ENCODE measurements at regions not wholly inside any gene's neighbourhood (a gene's known extent, or its start where the extent isn't known, plus 50 kb on each side); places are given as distances from the start of the nearest gene placed in this dataset.

DNA sequence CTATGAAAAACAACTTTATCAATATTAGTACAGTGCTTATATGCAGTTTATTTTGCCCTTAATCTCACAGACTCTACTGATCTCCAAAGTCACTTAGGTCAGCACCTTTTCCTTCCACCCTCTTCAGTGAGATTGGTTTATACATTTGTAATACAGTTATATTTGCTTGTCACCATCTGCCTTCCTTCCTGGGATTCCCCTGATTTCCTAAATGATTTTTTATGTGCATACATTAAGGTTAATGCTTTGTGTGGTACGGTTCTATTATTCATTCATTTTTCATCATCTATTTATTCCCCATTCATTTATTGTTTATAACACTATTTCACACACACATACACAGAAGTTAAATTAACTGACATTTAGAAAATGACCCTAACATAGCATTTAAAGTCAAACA is 419.8 kb upstream of the CDH11 start:
- Histone ChIP-seq H3K27ac (ENCODE audit: insufficient read depth, low read depth, low read length, poor library complexity, severe bottlenecking) (no peak overlapping the region), H3K9me3 (ENCODE audit: control insufficient read depth, low read length) (no peaks in the 10 kb centered on the region), H3K4me3 (ENCODE audit: insufficient read depth, low read depth, low read length) (no peak overlapping the region), H3K4me1 (ENCODE audit: control insufficient read depth, insufficient read depth, low read length) (peaks cover 4% of the 10 kb centered on the region), H3K27me3 (ENCODE audit: control insufficient read depth, insufficient read depth, low read length, poor library complexity, severe bottlenecking) (no peaks in the 10 kb centered on the region), H3K36me3 (ENCODE audit: control insufficient read depth, insufficient read depth, low read length) (no peaks in the 10 kb centered on the region)
- WGBS, 2 experiments, result 100% methylated on average over 1 of the region's 1 CpG; no CpG with 5 or more reads in 1 of the 2 experiments

DNA sequence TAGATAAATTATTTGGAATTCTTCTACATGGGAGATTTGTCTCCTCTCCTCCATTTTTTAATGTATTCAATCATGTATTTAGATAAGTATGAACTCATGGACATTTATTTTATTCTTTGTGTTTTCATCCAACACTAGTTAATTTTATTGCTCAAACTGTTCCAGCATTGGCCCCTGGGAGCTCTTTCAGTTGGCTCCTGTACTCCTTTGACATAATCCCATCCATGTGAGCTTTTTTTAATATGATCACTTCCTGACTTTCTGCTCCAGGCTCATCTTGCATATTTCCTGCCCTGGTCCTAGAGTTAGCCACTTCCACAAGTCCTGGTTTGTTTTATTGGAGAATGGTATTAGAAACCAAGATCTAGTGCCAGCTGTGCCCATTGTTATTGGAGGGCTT is 419.0 kb upstream of the CDH11 start:
- no peaks in the 10 kb centered on the region for H3K4me1 ChIP-seq (ENCODE audit: control insufficient read depth, insufficient read depth, low read length)
- H3K36me3 ChIP-seq (ENCODE audit: control insufficient read depth, insufficient read depth, low read length), result no peaks in the 10 kb centered on the region
- no peaks in the 10 kb centered on the region for H3K9me3 ChIP-seq (ENCODE audit: control insufficient read depth, low read length)

GRCh38 chr16:65538976-65539375 is 417.1 kb upstream of the CDH11 start:
- no peak overlapping the region for H3K27ac ChIP-seq (ENCODE audit: insufficient read depth, low read depth, low read length, poor library complexity, severe bottlenecking)
- no peak overlapping the region for H3K4me3 ChIP-seq (ENCODE audit: insufficient read depth, low read depth, low read length)
- no peaks in the 10 kb centered on the region for H3K4me1 ChIP-seq (ENCODE audit: control insufficient read depth, insufficient read depth, low read length)
- no peaks in the 10 kb centered on the region for H3K9me3 ChIP-seq (ENCODE audit: control insufficient read depth, low read length)
- no peaks in the 10 kb centered on the region for H3K36me3 ChIP-seq (ENCODE audit: control insufficient read depth, insufficient read depth, low read length)
- no peaks in the 10 kb centered on the region for H3K27me3 ChIP-seq (ENCODE audit: control insufficient read depth, insufficient read depth, low read length, poor library complexity, severe bottlenecking)
- 92 to 96% methylated on average over 3 of the region's 3 CpGs for WGBS, 2 experiments

More for the DNA sequence above, 419.0 kb upstream of the CDH11 start:
- no peaks in the 10 kb centered on the region for H3K27me3 ChIP-seq (ENCODE audit: control insufficient read depth, insufficient read depth, low read length, poor library complexity, severe bottlenecking)
- no peak overlapping the region for H3K4me3 ChIP-seq (ENCODE audit: insufficient read depth, low read depth, low read length)
- H3K27ac ChIP-seq (ENCODE audit: insufficient read depth, low read depth, low read length, poor library complexity, severe bottlenecking), result no peak overlapping the region

- WGBS, 2 experiments, result 83 to 89% methylated on average over 1 of the region's 1 CpG
- H3K4me3 ChIP-seq (ENCODE audit: insufficient read depth, low read depth, low read length), result no peak overlapping the region
- peaks cover 1% of the 10 kb centered on the region for H3K4me1 ChIP-seq (ENCODE audit: control insufficient read depth, insufficient read depth, low read length)
- H3K9me3 ChIP-seq (ENCODE audit: control insufficient read depth, low read length), result no peaks in the 10 kb centered on the region
- no peaks in the 10 kb centered on the region for H3K27me3 ChIP-seq (ENCODE audit: control insufficient read depth, insufficient read depth, low read length, poor library complexity, severe bottlenecking)
- no peaks in the 10 kb centered on the region for H3K36me3 ChIP-seq (ENCODE audit: control insufficient read depth, insufficient read depth, low read length)
- no peak overlapping the region for H3K27ac ChIP-seq (ENCODE audit: insufficient read depth, low read depth, low read length, poor library complexity, severe bottlenecking)
These were observed 415.5 kb upstream of the CDH11 start for GRCh38 chr16:65537336-65537735.

DNA sequence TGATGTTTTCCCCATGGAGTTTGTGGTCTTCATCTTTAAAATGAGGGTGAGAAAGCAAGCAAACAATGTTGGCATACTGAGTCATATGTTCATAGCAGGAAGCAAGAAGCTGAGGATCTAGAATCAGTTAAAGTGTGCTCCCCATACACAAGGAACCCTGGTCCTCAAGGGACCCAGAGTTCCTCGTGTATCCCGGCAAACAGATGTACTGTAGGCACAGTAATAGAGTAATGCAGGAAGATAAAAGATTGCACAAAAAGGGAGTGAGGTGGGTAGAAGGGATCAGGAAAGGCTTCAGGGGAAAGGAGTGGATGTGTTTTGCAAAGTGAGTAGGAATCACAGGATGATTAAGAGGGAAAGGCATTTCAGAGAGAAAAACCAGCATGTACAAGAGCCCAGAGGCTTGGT is 412.3 kb upstream of the CDH11 start:
- 94 to 98% methylated on average over 2 of the region's 2 CpGs for WGBS, 2 experiments
- Histone ChIP-seq H3K36me3 (ENCODE audit: control insufficient read depth, insufficient read depth, low read length) (no peaks in the 10 kb centered on the region), H3K4me3 (ENCODE audit: insufficient read depth, low read depth, low read length) (no peak overlapping the region), H3K4me1 (ENCODE audit: control insufficient read depth, insufficient read depth, low read length) (peaks cover 4% of the 10 kb centered on the region), H3K9me3 (ENCODE audit: control insufficient read depth, low read length) (no peaks in the 10 kb centered on the region), H3K27ac (ENCODE audit: insufficient read depth, low read depth, low read length, poor library complexity, severe bottlenecking) (no peak overlapping the region), H3K27me3 (ENCODE audit: control insufficient read depth, insufficient read depth, low read length, poor library complexity, severe bottlenecking) (no peaks in the 10 kb centered on the region)

GRCh38 chr16:65532846-65533245 is 411.0 kb upstream of the CDH11 start:
- Histone ChIP-seq H3K9me3 (ENCODE audit: control insufficient read depth, low read length) (no peaks in the 10 kb centered on the region), H3K4me1 (ENCODE audit: control insufficient read depth, insufficient read depth, low read length) (peaks cover 4% of the 10 kb centered on the region), H3K27me3 (ENCODE audit: control insufficient read depth, insufficient read depth, low read length, poor library complexity, severe bottlenecking) (no peaks in the 10 kb centered on the region), H3K36me3 (ENCODE audit: control insufficient read depth, insufficient read depth, low read length) (no peaks in the 10 kb centered on the region), H3K4me3 (ENCODE audit: insufficient read depth, low read depth, low read length) (no peak overlapping the region), H3K27ac (ENCODE audit: insufficient read depth, low read depth, low read length, poor library complexity, severe bottlenecking) (no peak overlapping the region)
- WGBS, 2 experiments, result 87 to 91% methylated on average over 2 of the region's 2 CpGs

GRCh38 chr16:65532258-65532657 is 410.4 kb upstream of the CDH11 start:
- Histone ChIP-seq H3K4me3 (ENCODE audit: insufficient read depth, low read depth, low read length) (no peak overlapping the region), H3K36me3 (ENCODE audit: control insufficient read depth, insufficient read depth, low read length) (no peaks in the 10 kb centered on the region), H3K9me3 (ENCODE audit: control insufficient read depth, low read length) (no peaks in the 10 kb centered on the region), H3K4me1 (ENCODE audit: control insufficient read depth, insufficient read depth, low read length) (peaks cover 4% of the 10 kb centered on the region), H3K27me3 (ENCODE audit: control insufficient read depth, insufficient read depth, low read length, poor library complexity, severe bottlenecking) (no peaks in the 10 kb centered on the region), H3K27ac (ENCODE audit: insufficient read depth, low read depth, low read length, poor library complexity, severe bottlenecking) (no peak overlapping the region)
- WGBS, 2 experiments, result 63 to 64% methylated on average over 6 of the region's 6 CpGs

- Histone ChIP-seq H3K9me3 (ENCODE audit: control insufficient read depth, low read length) (no peaks in the 10 kb centered on the region), H3K27me3 (ENCODE audit: control insufficient read depth, insufficient read depth, low read length, poor library complexity, severe bottlenecking) (no peaks in the 10 kb centered on the region), H3K36me3 (ENCODE audit: control insufficient read depth, insufficient read depth, low read length) (no peaks in the 10 kb centered on the region), H3K4me1 (ENCODE audit: control insufficient read depth, insufficient read depth, low read length) (peaks cover 4% of the 10 kb centered on the region), H3K27ac (ENCODE audit: insufficient read depth, low read depth, low read length, poor library complexity, severe bottlenecking) (no peak overlapping the region), H3K4me3 (ENCODE audit: insufficient read depth, low read depth, low read length) (no peak overlapping the region)
- WGBS, 2 experiments, result 88 to 95% methylated on average over 4 of the region's 4 CpGs
These were observed 409.6 kb upstream of the CDH11 start for GRCh38 chr16:65531475-65531874.

DNA sequence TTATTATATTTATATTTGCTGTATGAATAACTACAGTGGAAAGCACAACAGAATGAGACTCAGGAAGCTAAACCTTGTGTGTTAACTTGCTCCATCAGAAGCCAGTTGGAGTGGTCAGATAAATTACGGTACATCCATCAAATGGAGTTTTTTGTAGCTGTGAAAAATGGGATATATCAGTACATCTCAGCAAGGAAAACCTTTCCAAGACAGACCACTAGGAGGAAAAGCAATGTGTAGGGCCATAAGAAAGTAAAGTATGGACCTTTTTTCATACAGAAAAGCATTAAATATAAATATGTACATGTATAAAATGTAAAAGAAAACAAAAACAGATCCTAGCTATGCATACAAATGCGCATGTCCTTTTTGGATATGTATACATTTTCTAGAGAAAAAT is 403.8 kb upstream of the CDH11 start:
- 93 to 100% methylated on average over 1 of the region's 2 CpGs for WGBS, 2 experiments
- Histone ChIP-seq H3K4me3 (ENCODE audit: insufficient read depth, low read depth, low read length) (no peak overlapping the region), H3K36me3 (ENCODE audit: control insufficient read depth, insufficient read depth, low read length) (no peaks in the 10 kb centered on the region), H3K4me1 (ENCODE audit: control insufficient read depth, insufficient read depth, low read length) (peaks cover 30% of the 10 kb centered on the region), H3K27me3 (ENCODE audit: control insufficient read depth, insufficient read depth, low read length, poor library complexity, severe bottlenecking) (no peaks in the 10 kb centered on the region), H3K9me3 (ENCODE audit: control insufficient read depth, low read length) (no peaks in the 10 kb centered on the region), H3K27ac (ENCODE audit: insufficient read depth, low read depth, low read length, poor library complexity, severe bottlenecking) (no peak overlapping the region)

DNA sequence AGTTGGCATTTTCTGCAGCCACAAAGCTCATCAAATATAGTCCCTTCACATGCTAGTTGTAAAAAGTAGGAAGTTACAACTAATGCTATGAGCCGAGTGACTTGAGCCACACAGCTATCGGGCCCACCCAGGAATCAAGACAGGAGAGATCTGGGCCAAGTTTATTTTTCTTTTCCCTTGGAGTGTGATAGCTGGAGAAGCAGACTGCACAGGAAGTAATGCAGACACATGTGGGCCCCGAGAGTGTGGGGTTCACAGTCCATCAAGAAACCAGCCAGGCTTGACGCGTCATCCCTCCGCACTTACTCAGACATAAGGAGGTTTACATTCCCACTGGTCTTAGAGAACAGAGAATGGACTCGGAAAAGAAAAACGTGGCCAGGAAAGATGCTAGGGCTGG is 403.1 kb upstream of the CDH11 start:
- H3K9me3 ChIP-seq (ENCODE audit: control insufficient read depth, low read length), result no peaks in the 10 kb centered on the region
- no peak overlapping the region for H3K4me3 ChIP-seq (ENCODE audit: insufficient read depth, low read depth, low read length)
- 91 to 94% methylated on average over 8 of the region's 8 CpGs for WGBS, 2 experiments
- no peaks in the 10 kb centered on the region for H3K36me3 ChIP-seq (ENCODE audit: control insufficient read depth, insufficient read depth, low read length)
- H3K27me3 ChIP-seq (ENCODE audit: control insufficient read depth, insufficient read depth, low read length, poor library complexity, severe bottlenecking), result no peaks in the 10 kb centered on the region
- no peak overlapping the region for H3K27ac ChIP-seq (ENCODE audit: insufficient read depth, low read depth, low read length, poor library complexity, severe bottlenecking)
- peaks cover 37% of the 10 kb centered on the region for H3K4me1 ChIP-seq (ENCODE audit: control insufficient read depth, insufficient read depth, low read length)

GRCh38 chr16:65524231-65524630 is 402.4 kb upstream of the CDH11 start:
- Histone ChIP-seq H3K36me3 (ENCODE audit: control insufficient read depth, insufficient read depth, low read length) (no peaks in the 10 kb centered on the region), H3K9me3 (ENCODE audit: control insufficient read depth, low read length) (no peaks in the 10 kb centered on the region), H3K27me3 (ENCODE audit: control insufficient read depth, insufficient read depth, low read length, poor library complexity, severe bottlenecking) (no peaks in the 10 kb centered on the region), H3K27ac (ENCODE audit: insufficient read depth, low read depth, low read length, poor library complexity, severe bottlenecking) (no peak overlapping the region), H3K4me1 (ENCODE audit: control insufficient read depth, insufficient read depth, low read length) (peaks cover 38% of the 10 kb centered on the region), H3K4me3 (ENCODE audit: insufficient read depth, low read depth, low read length) (no peak overlapping the region)
- 100% methylated on average over 1 of the region's 3 CpGs for WGBS, 2 experiments

Data from ectodermal cell (in vitro differentiated cells).